NCI-H1694 (cell line): ENCODE measurements at regions not wholly inside any gene's neighbourhood (a gene's known extent, or its start where the extent isn't known, plus 50 kb on each side); places are given as distances from the start of the nearest gene placed in this dataset.
"Not testable (repeated sequence)": the region's sequence is repeated elsewhere in the genome, so short reads cannot be mapped to it uniquely, and the experiment has no call there.

Experiments
- DNase-seq: peaks from one replicate; lab custom pipeline; 2025; lab: John Stamatoyannopoulos, UW

- DNase-seq, result no peak
Observed at GRCh38 chrX:129161108-129161507, 362.2 kb downstream of the SMARCA1 start.

GRCh38 chrX:129158505-129158904 lies 364.8 kb downstream of the SMARCA1 start:
- DNase-seq, result no peak

GRCh38 chrX:129145840-129146272 lies 377.4 kb downstream of the SMARCA1 start:
- DNase-seq, result peak; percentile 7

GRCh38 chrX:129145385-129145784 lies 377.9 kb downstream of the SMARCA1 start:
- no peak for DNase-seq

- no peak for DNase-seq
Observed at GRCh38 chrX:129144172-129145038, 378.9 kb downstream of the SMARCA1 start.

- DNase-seq, result peak; percentile 87
Observed at GRCh38 chrX:129139837-129140598, 383.3 kb downstream of the SMARCA1 start.

- no peak for DNase-seq
Observed at GRCh38 chrX:129125122-129125914, 398.0 kb downstream of the SMARCA1 start.

GRCh38 chrX:129123795-129124194 lies 399.5 kb downstream of the SMARCA1 start:
- DNase-seq, result no peak

GRCh38 chrX:129116676-129117470 lies 406.4 kb downstream of the SMARCA1 start:
- peak; percentile 13 for DNase-seq

- DNase-seq, result no peak
Observed at GRCh38 chrX:129115935-129116334, 407.4 kb downstream of the SMARCA1 start.

- DNase-seq, result peak; percentile 24
Observed at GRCh38 chrX:129115104-129115503, 408.2 kb downstream of the SMARCA1 start.

- DNase-seq, result no peak
Observed at GRCh38 chrX:129111081-129111798, 412.1 kb downstream of the SMARCA1 start.

GRCh38 chrX:129108936-129109335 lies 414.4 kb downstream of the SMARCA1 start:
- no peak for DNase-seq

GRCh38 chrX:129099207-129099606 lies 424.1 kb downstream of the SMARCA1 start:
- DNase-seq, result no peak

GRCh38 chrX:129097668-129098067 lies 425.6 kb downstream of the SMARCA1 start:
- no peak for DNase-seq

GRCh38 chrX:129093706-129094105 lies 429.6 kb downstream of the SMARCA1 start:
- no peak for DNase-seq

- no peak for DNase-seq
Observed at GRCh38 chrX:129092757-129093156, 430.5 kb downstream of the SMARCA1 start.

GRCh38 chrX:129092242-129092641 lies 431.0 kb downstream of the SMARCA1 start:
- DNase-seq, result no peak

GRCh38 chrX:129091097-129091496 lies 432.2 kb downstream of the SMARCA1 start:
- DNase-seq, result no peak

- no peak for DNase-seq
Observed at GRCh38 chrX:129086802-129087201, 436.5 kb downstream of the SMARCA1 start.

- DNase-seq, result not testable (repeated sequence)
Observed at GRCh38 chrX:129084291-129084690, 439.0 kb downstream of the SMARCA1 start.
